ENCODE measurements at regions not wholly inside any gene's neighbourhood (a gene's known extent, or its start where the extent isn't known, plus 50 kb on each side); places are given as distances from the start of the nearest gene placed in this dataset.

DNA sequence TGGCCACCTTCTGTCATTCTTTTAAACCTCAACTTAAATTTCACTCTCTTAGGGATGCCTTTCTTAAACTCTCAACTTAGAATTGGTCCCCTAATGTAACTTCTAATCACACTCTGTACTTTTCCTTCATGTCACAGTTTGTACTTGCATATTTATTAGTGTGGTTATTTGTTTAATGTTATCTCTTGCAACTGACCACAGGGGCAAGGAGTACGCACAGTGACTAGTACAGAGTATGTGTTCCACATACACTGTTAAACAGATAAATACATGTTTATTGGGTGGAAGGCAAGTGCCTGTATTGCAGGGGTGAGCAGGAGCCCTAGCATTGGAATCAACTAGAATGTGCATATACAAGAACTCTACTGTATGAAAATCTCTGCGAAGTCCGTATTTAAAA lies 554.0 kb downstream of the INSC start:
- no peak for TF ChIP-seq CTCF (conservative IDR thresholded peaks at IDR 0.05)
- H3K4me3 Mint-ChIP-seq = no peak overlapping the region
- no peaks in the 10 kb centered on the region for H3K9me3 Mint-ChIP-seq
- DNase-seq (ENCODE audit: extremely low spot score, unreplicated experiment) = no peak
- no peaks in the 10 kb centered on the region for H3K4me1 Mint-ChIP-seq (ENCODE audit: unreplicated experiment)
- H3K36me3 Mint-ChIP-seq = no peaks in the 10 kb centered on the region
- no peak overlapping the region for H3K27ac Mint-ChIP-seq
- H3K27me3 Mint-ChIP-seq = peaks cover 3% of the 10 kb centered on the region

GRCh38 chr11:15670520-15671070 lies 555.9 kb downstream of the INSC start:
- no peaks in the 10 kb centered on the region for H3K4me1 Mint-ChIP-seq (ENCODE audit: unreplicated experiment)
- no peak for DNase-seq (ENCODE audit: extremely low spot score, unreplicated experiment)
- no peak overlapping the region for H3K27ac Mint-ChIP-seq
- no peaks in the 10 kb centered on the region for H3K36me3 Mint-ChIP-seq
- no peak for TF ChIP-seq CTCF (conservative IDR thresholded peaks at IDR 0.05)
- H3K27me3 Mint-ChIP-seq = peaks cover 3% of the 10 kb centered on the region
- no peak overlapping the region for H3K4me3 Mint-ChIP-seq
- no peaks in the 10 kb centered on the region for H3K9me3 Mint-ChIP-seq

DNA sequence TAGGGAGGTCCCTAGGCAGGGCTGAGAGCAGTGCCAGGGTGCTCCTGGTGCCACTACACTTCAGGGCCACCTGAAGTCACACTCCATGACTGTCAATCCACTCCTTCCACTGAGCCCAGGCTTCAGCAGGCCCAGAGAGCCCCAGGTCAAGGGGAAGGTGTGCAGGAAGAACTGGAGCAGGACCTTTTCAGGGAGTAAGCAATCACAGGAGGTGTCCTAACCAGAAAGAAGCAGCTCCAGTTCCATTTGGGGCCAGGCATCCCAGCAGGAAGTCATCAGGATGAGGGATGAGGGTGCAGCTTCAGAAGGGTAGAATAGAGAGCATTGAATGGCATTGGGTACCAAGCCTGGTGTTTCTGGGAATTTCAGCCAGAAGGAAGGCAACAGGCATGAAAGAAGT lies 556.5 kb downstream of the INSC start:
- Mint-ChIP-seq H3K4me3 (no peak overlapping the region), H3K27me3 (peaks cover 3% of the 10 kb centered on the region), H3K4me1 (ENCODE audit: unreplicated experiment) (no peaks in the 10 kb centered on the region), H3K9me3 (peaks cover 2% of the 10 kb centered on the region), H3K36me3 (no peaks in the 10 kb centered on the region), H3K27ac (no peak overlapping the region)
- DNase-seq (ENCODE audit: extremely low spot score, unreplicated experiment) = no peak
- TF ChIP-seq CTCF (conservative IDR thresholded peaks at IDR 0.05) = no peak

DNA sequence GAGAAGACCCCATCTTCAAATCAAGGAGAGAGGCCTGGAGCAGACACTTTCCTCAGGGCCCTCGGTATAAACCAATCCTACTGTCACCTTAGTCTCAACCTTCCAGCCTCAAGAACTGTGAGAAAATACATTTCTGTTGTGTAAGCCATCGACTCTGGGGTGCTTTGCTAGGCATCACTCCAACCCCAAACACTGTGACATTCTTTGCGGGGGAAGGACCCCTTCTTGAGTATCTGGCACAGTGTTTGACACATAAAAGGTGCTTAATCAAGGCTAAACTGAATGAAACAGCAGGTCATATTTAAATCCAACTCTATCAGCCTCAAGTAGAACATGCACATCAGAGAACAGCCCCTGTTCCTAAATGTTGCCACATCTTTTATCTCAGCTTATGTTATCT lies 558.1 kb downstream of the INSC start:
- Mint-ChIP-seq H3K36me3 (no peaks in the 10 kb centered on the region), H3K4me3 (no peak overlapping the region), H3K27me3 (peaks cover 3% of the 10 kb centered on the region), H3K9me3 (peaks cover 6% of the 10 kb centered on the region), H3K4me1 (ENCODE audit: unreplicated experiment) (no peaks in the 10 kb centered on the region), H3K27ac (no peak overlapping the region)
- TF ChIP-seq CTCF (conservative IDR thresholded peaks at IDR 0.05) = no peak
- DNase-seq (ENCODE audit: extremely low spot score, unreplicated experiment) = no peak

DNA sequence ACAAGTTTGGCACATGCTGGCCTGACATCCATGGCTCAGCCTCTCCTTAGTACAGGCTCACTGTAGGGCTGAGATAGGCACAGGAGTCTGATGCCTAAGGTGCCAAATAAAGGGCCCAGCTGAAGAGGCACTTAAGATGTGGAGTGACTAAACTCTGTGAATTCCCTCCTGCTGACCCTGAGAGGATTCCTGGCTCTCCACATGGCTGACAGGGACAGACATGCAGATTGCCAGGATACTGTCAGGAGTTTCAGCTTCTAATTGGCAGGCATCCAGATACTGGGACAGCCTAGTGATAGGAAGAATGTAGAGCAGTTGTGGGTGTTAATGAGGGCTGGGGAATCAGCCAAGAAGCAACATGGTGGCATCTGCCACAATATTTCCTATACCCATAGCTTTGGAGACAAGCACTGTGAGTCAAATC lies 558.7 kb downstream of the INSC start:
- peaks cover 3% of the 10 kb centered on the region for H3K27me3 Mint-ChIP-seq
- H3K4me3 Mint-ChIP-seq = no peak overlapping the region
- no peak for TF ChIP-seq CTCF (conservative IDR thresholded peaks at IDR 0.05)
- no peaks in the 10 kb centered on the region for H3K4me1 Mint-ChIP-seq (ENCODE audit: unreplicated experiment)
- DNase-seq (ENCODE audit: extremely low spot score, unreplicated experiment) = no peak
- no peaks in the 10 kb centered on the region for H3K36me3 Mint-ChIP-seq
- H3K27ac Mint-ChIP-seq = no peak overlapping the region
- H3K9me3 Mint-ChIP-seq = peaks cover 6% of the 10 kb centered on the region

DNA sequence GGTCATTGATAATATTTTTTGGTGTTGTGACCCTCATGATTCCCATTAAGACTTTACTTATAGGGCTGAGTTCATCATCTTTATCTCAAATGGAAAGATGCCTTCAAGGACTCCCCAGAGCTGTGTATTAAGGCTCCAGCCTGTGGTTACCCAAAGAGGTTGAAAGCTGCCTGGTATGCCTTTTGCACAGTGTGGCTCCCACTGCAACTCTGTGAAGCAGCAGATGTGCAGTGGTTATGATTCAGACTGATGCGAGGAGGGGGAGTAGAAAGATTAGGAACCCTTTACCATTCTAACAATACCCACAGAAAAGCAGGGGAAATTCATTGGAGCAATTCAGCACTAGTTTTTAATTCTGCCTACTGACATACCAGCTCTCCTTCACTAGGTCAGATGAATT lies 560.0 kb downstream of the INSC start:
- Mint-ChIP-seq H3K4me1 (ENCODE audit: unreplicated experiment) (no peaks in the 10 kb centered on the region), H3K4me3 (no peak overlapping the region), H3K27me3 (no peaks in the 10 kb centered on the region), H3K9me3 (peaks cover 12% of the 10 kb centered on the region), H3K36me3 (peaks cover 6% of the 10 kb centered on the region), H3K27ac (no peak overlapping the region)
- TF ChIP-seq CTCF (conservative IDR thresholded peaks at IDR 0.05) = no peak
- DNase-seq (ENCODE audit: extremely low spot score, unreplicated experiment) = no peak

Measured in type B pancreatic cell (in vitro differentiated cells).